ENCODE measurements at regions not wholly inside any gene's neighbourhood (a gene's known extent, or its start where the extent isn't known, plus 50 kb on each side); places are given as distances from the start of the nearest gene placed in this dataset.

- no peak for DNase-seq
These were observed 50.0 kb upstream of the PITRM1 start for GRCh38 chr10:3222626-3223025.
